WTC11 (cell line): ENCODE measurements at regions not wholly inside any gene's neighbourhood (a gene's known extent, or its start where the extent isn't known, plus 50 kb on each side); places are given as distances from the start of the nearest gene placed in this dataset.

ENCODE experiments used
- ATAC-seq: fragments of 200-7000 bp; cut with Tn5 transposase; 2 replicates; pipeline ENCODE4 v1.10.0; 2021; ENCODE audit warnings: mild to moderate bottlenecking, moderate library complexity
- CTCF ChIA-PET: fragments of 300-600 bp; sonication (Branson Sonifier 250); formaldehyde crosslinking; loops from one replicate; lab custom pipeline; 2021; ENCODE audit warnings: antibody characterized with exemption; lab: Charles Lee
- POLR2A ChIA-PET: fragments of 350-600 bp; sonication (Branson Sonifier 250); formaldehyde crosslinking; loops from one replicate; lab custom pipeline; 2021; ENCODE audit warnings: antibody characterized with exemption; lab: Charles Lee
- DNase-seq: peaks from one replicate; pipeline ENCODE4 v3.0.0; 2021; ENCODE audit warnings: low spot score
- H3K27ac Mint-ChIP-seq: 2 replicates; pipeline ENCODE4 v1.8.0; 2021; ENCODE audit warnings: mixed read lengths
- H3K27me3 Mint-ChIP-seq: 2 replicates; pipeline ENCODE4 v1.8.0; 2021; ENCODE audit warnings: low read depth, mild to moderate bottlenecking, moderate library complexity, mixed read lengths
- H3K36me3 Mint-ChIP-seq: 2 replicates; pipeline ENCODE4 v1.8.0; 2021; ENCODE audit warnings: mixed read lengths
- H3K4me1 Mint-ChIP-seq: 2 replicates; pipeline ENCODE4 v1.8.0; 2022; ENCODE audit warnings: mixed read lengths
- H3K4me3 Mint-ChIP-seq: 2 replicates; pipeline ENCODE4 v1.8.0; 2021; ENCODE audit warnings: mild to moderate bottlenecking, moderate library complexity, mixed read lengths
- H3K9me3 Mint-ChIP-seq: 2 replicates; pipeline ENCODE4 v1.8.0; 2021; ENCODE audit warnings: mixed read lengths
- ATF2 ChIP-seq: sonication (generic); formaldehyde crosslinking; IDR thresholded peaks from 2 replicates; pipeline ENCODE4 v1.8.1; 2022; ENCODE audit warnings: low read depth, missing genetic modification reagents, borderline replicate concordance
- ATF3 ChIP-seq: sonication (generic); formaldehyde crosslinking; conservative IDR thresholded peaks from 2 replicates; pipeline ENCODE4 v1.8.1; 2022; ENCODE audit warnings: mild to moderate bottlenecking, missing genetic modification reagents
- CBFB ChIP-seq: sonication (generic); formaldehyde crosslinking; IDR thresholded peaks from 2 replicates; pipeline ENCODE4 v1.8.1; 2022; ENCODE audit warnings: mild to moderate bottlenecking, low read depth, missing genetic modification reagents
- ELF4 ChIP-seq: sonication (generic); formaldehyde crosslinking; IDR thresholded peaks from 2 replicates; pipeline ENCODE4 v1.8.1; 2022; ENCODE audit warnings: low read depth, mild to moderate bottlenecking, moderate library complexity, missing genetic modification reagents
- ESRRA ChIP-seq: sonication (generic); formaldehyde crosslinking; IDR thresholded peaks from 2 replicates; pipeline ENCODE4 v1.8.1; 2022; ENCODE audit warnings: mild to moderate bottlenecking, missing genetic modification reagents, borderline replicate concordance
- FOXK1 ChIP-seq: sonication (generic); formaldehyde crosslinking; IDR thresholded peaks from 2 replicates; pipeline ENCODE4 v1.8.0; 2022; ENCODE audit warnings: mild to moderate bottlenecking, moderate library complexity, missing genetic modification reagents
- NFE2L1 ChIP-seq: sonication (generic); formaldehyde crosslinking; IDR thresholded peaks from 2 replicates; pipeline ENCODE4 v1.8.1; 2023; ENCODE audit warnings: missing genetic modification reagents
- PRDM15 ChIP-seq: sonication (generic); formaldehyde crosslinking; IDR thresholded peaks from 2 replicates; pipeline ENCODE4 v1.8.0; 2022; ENCODE audit warnings: missing genetic modification reagents
- SOX15 ChIP-seq: fragments of 250-450 bp; sonication (Bioruptor Pico); IDR thresholded peaks from 2 replicates; pipeline ENCODE4 v1.9.0; 2021; ENCODE audit warnings: mild to moderate bottlenecking
- SP1 ChIP-seq: sonication (generic); formaldehyde crosslinking; conservative IDR thresholded peaks from 2 replicates; pipeline ENCODE4 v1.8.1; 2022; ENCODE audit warnings: missing genetic modification reagents
- TP53 ChIP-seq: sonication (generic); formaldehyde crosslinking; IDR thresholded peaks from 2 replicates; pipeline ENCODE4 v1.8.1; 2023; ENCODE audit warnings: mild to moderate bottlenecking, missing genetic modification reagents
- USF2 ChIP-seq: sonication (generic); formaldehyde crosslinking; IDR thresholded peaks from 2 replicates; pipeline ENCODE4 v1.8.1; 2023; ENCODE audit warnings: mild to moderate bottlenecking, missing genetic modification reagents, moderate library complexity
- ZNF512 ChIP-seq: sonication (generic); formaldehyde crosslinking; IDR thresholded peaks from 2 replicates; pipeline ENCODE4 v1.8.1; 2022; ENCODE audit warnings: missing genetic modification reagents, borderline replicate concordance
- TF ChIP-seq, protein P1 (sequence below): sonication (generic); formaldehyde crosslinking; IDR thresholded peaks from 2 replicates; pipeline ENCODE4 v1.8.0; 2023; ENCODE audit warnings: missing genetic modification reagents, mild to moderate bottlenecking, borderline replicate concordance
- TF ChIP-seq, protein P2 (sequence below): sonication (generic); formaldehyde crosslinking; IDR thresholded peaks from 2 replicates; pipeline ENCODE4 v1.8.0; 2022; ENCODE audit warnings: mild to moderate bottlenecking, missing genetic modification reagents
- TF ChIP-seq, protein P3 (sequence below): fragments of 250-450 bp; sonication (Bioruptor Pico); conservative IDR thresholded peaks from 2 replicates; pipeline ENCODE4 v1.9.0; 2021; ENCODE audit warnings: mild to moderate bottlenecking

GRCh38 chr7:106572394-106573124 lies 88.4 kb downstream of the CCDC71L start (continued):
- TF ChIP-seq SP1, result no peak
- no peak for TF ChIP-seq ELF4
- TF ChIP-seq, all 79 proteins: peak for 0

DNA sequence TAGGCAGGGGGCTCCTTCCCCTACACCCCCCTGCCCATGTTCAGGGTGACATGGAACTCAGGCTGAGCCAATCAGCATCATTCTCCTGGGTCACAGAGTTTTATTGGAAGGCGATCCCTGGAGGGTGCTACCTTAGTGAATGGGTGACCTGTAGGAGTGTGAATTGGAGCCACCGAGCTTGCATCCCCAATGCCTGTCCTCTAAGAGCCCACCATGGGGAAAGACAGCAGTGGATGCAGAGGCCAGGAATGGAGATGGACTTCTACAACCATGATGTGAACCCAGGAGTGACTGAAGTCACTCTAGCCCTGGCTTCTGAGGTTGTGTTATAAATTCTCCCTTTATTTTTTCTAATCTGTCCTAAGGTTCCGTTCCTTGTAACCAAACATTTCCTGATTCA lies 89.4 kb downstream of the CCDC71L start:
- no peak for TF ChIP-seq SOX15 (CRISPR knock-in tag)
- TF ChIP-seq ZNF512, result no peak
- TF ChIP-seq USF2 (CRISPR knock-in tag), result no peak
- no peak for TF ChIP-seq ATF2 (CRISPR knock-in tag)
- TF ChIP-seq, protein P1, sequence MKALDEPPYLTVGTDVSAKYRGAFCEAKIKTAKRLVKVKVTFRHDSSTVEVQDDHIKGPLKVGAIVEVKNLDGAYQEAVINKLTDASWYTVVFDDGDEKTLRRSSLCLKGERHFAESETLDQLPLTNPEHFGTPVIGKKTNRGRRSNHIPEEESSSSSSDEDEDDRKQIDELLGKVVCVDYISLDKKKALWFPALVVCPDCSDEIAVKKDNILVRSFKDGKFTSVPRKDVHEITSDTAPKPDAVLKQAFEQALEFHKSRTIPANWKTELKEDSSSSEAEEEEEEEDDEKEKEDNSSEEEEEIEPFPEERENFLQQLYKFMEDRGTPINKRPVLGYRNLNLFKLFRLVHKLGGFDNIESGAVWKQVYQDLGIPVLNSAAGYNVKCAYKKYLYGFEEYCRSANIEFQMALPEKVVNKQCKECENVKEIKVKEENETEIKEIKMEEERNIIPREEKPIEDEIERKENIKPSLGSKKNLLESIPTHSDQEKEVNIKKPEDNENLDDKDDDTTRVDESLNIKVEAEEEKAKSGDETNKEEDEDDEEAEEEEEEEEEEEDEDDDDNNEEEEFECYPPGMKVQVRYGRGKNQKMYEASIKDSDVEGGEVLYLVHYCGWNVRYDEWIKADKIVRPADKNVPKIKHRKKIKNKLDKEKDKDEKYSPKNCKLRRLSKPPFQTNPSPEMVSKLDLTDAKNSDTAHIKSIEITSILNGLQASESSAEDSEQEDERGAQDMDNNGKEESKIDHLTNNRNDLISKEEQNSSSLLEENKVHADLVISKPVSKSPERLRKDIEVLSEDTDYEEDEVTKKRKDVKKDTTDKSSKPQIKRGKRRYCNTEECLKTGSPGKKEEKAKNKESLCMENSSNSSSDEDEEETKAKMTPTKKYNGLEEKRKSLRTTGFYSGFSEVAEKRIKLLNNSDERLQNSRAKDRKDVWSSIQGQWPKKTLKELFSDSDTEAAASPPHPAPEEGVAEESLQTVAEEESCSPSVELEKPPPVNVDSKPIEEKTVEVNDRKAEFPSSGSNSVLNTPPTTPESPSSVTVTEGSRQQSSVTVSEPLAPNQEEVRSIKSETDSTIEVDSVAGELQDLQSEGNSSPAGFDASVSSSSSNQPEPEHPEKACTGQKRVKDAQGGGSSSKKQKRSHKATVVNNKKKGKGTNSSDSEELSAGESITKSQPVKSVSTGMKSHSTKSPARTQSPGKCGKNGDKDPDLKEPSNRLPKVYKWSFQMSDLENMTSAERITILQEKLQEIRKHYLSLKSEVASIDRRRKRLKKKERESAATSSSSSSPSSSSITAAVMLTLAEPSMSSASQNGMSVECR (CRISPR knock-in tag), result no peak
- Mint-ChIP-seq H3K27ac (no peak overlapping the region), H3K36me3 (0 out of 2 replicates have a peak, but pooled peaks cover 3% of the 10 kb centered on the region), H3K4me1 (peaks cover 16% of the 10 kb centered on the region), H3K4me3 (no peak overlapping the region), H3K27me3 (no peaks in the 10 kb centered on the region), H3K9me3 (peaks cover 8% of the 10 kb centered on the region)
- ATAC-seq, result no peak
- no peak for DNase-seq
- CTCF ChIA-PET, result no interaction called here
- POLR2A ChIA-PET, result no interaction called here

- ChIA-PET POLR2A (no interaction called here), CTCF (no interaction called here)
- H3K4me3 Mint-ChIP-seq, result no peak overlapping the region
- DNase-seq (no peak), ATAC-seq (no peak; the same call in 1 of the 2 replicates)
- H3K9me3 Mint-ChIP-seq, result peaks cover 8% of the 10 kb centered on the region
- peaks cover 16% of the 10 kb centered on the region for H3K4me1 Mint-ChIP-seq
- H3K27me3 Mint-ChIP-seq, result no peaks in the 10 kb centered on the region
- no peak overlapping the region for H3K27ac Mint-ChIP-seq
- 0 out of 2 replicates have a peak, but pooled peaks cover 3% of the 10 kb centered on the region for H3K36me3 Mint-ChIP-seq
- TF ChIP-seq, protein P2, sequence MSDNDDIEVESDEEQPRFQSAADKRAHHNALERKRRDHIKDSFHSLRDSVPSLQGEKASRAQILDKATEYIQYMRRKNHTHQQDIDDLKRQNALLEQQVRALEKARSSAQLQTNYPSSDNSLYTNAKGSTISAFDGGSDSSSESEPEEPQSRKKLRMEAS (CRISPR knock-in tag), result no peak
- TF ChIP-seq CBFB (CRISPR knock-in tag), result no peak
- no peak for TF ChIP-seq TP53 (CRISPR knock-in tag)
- no peak for TF ChIP-seq ATF3 (CRISPR knock-in tag)
- TF ChIP-seq ESRRA (CRISPR knock-in tag), result no peak
- no peak for TF ChIP-seq PRDM15
- TF ChIP-seq, protein P3, sequence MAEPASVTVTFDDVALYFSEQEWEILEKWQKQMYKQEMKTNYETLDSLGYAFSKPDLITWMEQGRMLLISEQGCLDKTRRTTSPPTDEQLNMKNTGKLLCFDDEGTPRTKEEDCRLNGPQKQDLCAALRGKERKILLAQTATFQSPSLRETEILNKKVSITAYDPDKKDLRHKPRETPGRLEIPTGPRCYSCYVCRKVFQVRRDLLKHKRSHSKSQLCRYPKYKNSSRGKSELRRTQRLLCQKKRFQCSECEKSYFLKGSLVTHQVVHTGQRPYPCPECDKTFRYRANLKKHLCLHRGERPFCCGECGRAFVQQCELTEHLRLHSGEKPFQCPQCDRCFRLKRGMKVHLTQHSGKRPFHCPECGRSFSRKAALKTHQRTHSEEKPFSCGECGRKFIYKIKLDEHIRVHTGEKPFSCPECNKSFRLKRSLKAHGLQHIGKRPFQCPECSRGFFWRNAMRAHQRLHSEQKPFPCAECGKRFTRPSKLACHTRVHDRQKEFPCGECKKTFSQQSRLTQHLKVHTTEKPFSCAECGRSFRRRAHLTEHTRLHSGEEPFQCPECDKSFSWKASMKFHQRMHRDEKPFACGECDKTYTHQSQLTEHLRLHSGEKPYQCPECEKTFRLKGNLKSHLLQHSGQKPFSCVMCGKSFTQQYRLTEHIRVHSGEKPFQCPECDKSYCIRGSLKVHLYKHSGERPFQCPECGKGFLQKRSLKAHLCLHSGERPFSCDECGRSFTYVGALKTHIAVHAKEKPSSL (CRISPR knock-in tag), result no peak
- TF ChIP-seq FOXK1 (CRISPR knock-in tag), result no peak
- no peak for TF ChIP-seq NFE2L1
Observed at GRCh38 chr7:106570948-106571418, 90.0 kb downstream of the CCDC71L start.
